Inflammatory macrophage (primary cell): ENCODE measurements at regions not wholly inside any gene's neighbourhood (a gene's known extent, or its start where the extent isn't known, plus 50 kb on each side); places are given as distances from the start of the nearest gene placed in this dataset.
"Not testable (repeated sequence)": the region's sequence is repeated elsewhere in the genome, so short reads cannot be mapped to it uniquely, and the experiment has no call there.

Experiments
- DNase-seq, 2 donors: peaks; one replicate each; pipeline ENCODE4 v3.0.0-alpha.2; 2020 to 2022

DNA sequence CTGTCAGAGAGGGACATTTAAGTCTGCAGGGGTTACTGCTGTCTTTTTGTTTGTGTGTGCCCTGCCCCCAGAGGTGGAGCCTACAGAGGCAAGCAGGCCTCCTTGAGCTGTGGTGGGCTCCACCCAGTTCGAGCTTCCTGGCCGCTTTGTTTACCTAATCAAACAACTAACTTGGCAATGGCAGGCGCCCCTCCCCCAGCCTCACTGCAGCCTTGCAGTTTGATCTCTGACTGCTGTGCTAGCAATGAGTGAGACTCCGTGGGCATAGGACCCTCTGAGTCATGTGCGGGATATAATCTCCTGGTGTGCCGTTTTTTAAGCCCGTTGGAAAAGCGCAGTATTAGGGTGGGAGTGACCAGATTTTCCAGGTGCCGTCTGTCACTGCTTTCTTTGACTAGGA is 216.8 kb upstream of the CDKN2B start:
- DNase-seq = not testable (repeated sequence)

DNA sequence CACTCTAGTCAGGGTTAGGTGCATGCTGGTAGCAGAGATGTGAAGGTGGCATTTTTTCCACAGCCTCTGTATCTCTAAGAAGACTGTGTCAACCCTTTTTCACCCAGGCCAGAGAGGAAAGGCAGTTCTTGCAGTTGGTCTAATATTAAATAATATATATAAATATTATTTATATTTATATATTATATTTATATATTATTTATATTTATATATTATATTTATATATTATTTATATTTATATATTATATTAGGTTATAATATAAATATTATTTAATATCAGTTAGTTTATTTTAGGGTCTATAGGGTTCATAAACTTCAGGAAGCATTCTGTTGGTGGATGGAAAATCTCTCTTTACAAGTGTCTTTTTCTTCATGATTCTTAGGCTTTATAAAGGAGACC is 218.6 kb upstream of the DMRTA1 start:
- no peak for DNase-seq

DNA sequence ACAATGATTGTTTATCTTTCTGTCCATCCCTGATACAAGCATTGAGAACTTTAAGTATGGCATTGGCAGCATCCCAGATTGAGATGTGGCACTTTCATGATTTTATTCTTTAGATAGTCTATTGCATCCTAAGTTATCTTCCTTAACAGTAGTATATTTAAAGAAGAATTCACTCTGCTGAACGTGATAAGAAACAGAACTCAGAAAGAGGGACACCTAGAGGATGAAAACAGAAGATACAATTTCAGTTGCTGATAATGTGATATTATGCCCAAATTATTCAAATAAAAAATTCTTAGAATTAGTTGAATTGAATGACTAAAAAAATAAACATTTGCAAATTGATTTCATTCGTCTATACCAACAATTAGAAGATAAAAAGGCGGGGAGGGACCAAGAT is 218.1 kb upstream of the DMRTA1 start:
- DNase-seq = no peak

DNA sequence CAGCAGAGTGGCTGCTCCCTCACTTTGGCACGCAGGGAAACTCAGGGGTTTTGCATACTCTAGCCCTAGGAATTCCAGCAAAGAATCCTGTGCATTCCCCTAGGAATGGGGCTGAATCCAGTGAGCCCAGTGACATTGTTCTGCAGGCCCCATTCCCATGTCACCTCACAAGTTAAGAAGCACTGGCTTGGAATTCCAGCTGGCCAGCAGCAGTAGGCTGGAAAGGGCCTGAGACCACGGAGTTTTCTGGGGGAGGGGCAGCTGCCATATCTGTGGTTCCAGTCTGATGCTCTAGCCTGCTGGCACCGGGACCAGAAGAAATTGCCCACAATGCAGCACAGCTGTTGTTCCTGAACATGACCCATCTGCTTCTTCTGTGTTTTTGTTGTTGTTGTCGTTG is 217.6 kb upstream of the DMRTA1 start:
- no peak for DNase-seq

DNA sequence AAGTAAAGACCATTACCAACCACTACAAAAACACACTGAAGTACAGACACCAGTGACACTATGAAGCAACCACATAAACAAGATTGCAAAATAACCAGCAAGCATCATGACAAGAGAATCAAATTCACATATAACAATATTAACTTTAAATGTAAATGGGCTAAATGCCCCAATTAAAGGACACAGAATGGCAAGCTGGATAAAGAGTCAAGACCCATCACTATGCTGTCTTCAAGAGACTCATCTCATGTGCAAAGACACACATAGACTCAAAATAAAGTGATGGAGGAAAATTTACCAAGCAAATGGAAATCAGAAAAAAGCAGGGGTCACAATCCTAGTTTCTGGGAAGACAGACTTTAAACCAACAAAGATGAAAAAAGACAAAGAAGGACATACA is 215.3 kb upstream of the DMRTA1 start:
- not testable (repeated sequence) for DNase-seq

DNA sequence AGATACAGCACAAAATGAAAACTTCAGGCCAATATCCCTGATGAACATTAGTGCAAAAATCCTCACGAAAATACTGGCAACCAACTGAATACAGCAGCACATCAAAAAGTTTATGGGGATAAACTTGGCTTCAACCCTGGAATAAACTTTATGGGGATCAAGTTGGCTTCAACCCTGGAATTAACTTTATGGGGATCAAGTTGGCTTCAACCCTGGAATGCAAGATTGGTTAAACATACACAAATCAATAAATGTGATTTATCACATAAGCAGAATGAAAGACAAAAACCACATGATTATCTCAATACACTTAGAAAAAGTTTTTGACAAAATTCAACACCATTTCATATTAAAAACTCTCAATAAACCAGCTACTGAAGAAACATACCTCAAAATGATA is 213.7 kb upstream of the DMRTA1 start:
- DNase-seq = no peak

DNA sequence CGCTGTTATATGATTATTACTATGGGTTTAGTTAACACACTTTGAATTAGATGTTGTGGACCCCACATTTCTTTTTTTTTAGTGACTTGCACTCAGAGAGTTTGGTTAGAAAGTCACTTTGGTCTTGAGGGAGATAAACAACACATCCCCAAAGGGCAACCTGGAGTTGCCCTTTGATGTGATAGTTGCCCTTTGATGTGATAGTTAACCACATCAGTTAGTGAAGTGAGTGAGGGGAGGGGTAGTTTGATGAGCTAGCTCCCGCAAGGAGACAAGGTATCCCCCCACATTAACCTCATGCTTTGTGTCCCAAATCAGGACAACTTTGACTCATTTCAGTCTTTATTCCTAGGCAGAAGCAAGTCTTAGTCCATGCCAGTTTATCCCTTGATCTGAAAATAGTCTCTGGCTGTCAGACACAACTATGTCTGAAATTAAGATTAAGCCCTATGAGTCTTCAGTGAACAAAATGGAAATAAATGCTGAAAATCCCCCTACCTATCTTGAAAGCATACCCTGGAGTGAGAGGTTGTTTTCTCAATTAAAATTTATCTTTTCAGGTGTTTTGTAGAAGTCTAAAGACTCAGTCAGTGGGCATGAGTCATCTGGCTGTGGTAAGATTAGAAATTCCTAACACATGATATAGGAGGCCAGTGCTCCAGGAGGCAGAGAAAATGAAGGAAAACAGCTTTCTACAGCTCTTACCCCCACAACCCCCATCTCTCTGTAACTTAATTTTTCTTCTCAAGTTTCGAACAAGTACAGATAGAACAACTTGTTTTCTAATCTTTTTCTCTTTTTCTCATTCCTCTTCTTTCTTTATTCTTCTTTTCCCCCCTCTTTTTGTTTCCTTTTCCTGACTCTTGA is 208.9 kb upstream of the DMRTA1 start:
- no peak for DNase-seq

DNA sequence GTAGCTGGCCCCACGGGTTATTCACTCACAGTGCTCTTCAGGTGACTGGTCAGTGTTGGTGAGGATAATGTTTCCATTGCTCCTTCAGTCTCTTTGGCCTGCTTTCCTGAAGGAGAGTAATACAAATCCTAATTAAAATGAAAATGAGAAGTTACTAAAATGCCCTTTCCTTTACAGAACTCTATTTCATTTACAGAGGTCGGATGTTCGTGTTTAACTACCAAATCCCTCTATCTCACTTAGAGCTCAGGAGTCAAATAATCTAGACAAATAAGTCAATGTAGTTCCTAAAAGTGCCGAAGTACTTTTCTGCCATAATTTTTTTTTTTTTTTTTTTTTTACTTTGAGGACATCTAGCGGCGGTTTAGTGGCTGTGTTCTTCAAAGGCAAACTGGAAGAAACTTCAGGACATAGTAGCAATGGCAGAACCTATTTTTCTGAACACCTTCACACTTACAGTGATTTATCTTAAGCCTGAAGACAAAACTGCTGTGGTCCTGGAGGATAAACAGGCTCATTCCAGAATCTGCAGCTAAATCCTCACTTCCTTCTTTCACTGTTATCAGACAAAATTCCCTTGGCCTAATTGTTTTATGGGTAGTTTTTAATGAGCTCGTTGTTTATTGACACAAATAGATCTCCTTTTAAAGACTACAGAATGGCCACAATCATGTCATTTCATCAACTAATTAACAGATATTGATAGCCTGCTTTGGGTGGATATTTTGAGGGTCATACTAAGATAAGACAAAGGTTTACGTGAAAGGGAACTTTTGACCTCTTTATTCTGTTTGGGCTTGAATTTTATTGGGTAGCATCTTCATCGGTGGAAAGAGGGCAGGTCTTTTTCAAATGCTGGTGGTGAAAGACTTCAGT is 207.6 kb upstream of the DMRTA1 start:
- peak; percentile 34 to 70 for DNase-seq

DNA sequence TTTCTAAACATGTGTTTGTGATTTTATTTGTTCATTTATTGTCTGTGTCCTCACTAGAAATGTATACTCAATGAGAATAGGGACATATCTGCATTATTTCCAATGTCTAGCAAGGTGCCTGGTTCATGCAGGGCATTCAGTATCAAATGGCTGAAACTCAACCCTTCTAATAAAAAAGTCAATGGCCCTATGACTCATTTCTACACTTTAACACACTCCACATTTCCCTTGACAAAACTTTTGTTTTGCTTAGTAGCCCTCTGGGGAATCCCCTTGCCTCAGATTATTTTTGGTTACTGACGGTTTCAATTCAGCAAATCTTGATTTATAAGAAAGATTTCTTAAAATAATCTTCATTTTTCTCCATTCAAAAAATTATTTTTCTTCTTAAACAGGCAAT is 206.0 kb upstream of the DMRTA1 start:
- no peak for DNase-seq

DNA sequence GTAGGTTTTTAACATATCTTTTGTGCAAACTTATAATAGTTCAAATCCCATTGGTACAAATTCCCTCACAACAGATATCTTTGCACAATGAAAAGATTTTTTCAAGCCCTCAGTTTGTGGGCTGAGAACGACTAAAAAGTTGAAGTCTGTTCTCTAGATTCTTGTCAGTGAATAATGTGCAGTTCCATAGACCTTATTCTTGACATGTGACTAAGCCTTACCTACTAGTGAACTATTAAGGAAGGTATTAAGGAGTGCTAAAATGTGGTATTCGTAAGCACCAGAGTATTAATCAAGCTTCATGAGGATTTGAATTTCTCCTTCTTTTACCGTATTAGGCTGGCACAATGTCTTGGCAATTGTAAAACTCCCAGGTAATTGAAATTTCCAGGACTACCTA is 205.6 kb upstream of the DMRTA1 start:
- no peak for DNase-seq

DNA sequence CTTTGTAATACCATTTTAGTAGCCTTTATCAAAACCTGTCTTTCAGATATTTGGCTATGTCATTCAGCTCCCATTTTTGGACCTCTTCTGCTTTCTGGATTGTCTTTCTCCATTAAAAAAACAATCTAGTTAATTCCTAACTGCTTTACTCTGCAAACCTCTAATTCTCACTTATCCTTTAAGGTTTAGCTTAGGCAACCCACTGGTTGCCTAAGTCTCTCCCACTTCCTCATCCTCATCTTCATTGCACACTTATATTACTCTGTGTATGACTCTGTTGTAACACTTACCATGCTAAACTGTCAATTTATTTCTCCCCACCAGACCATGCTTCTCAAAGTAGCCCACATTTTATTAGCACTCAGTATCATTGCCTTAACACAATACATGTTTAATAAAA is 205.0 kb upstream of the DMRTA1 start:
- peak; percentile 60 to 79 for DNase-seq

DNA sequence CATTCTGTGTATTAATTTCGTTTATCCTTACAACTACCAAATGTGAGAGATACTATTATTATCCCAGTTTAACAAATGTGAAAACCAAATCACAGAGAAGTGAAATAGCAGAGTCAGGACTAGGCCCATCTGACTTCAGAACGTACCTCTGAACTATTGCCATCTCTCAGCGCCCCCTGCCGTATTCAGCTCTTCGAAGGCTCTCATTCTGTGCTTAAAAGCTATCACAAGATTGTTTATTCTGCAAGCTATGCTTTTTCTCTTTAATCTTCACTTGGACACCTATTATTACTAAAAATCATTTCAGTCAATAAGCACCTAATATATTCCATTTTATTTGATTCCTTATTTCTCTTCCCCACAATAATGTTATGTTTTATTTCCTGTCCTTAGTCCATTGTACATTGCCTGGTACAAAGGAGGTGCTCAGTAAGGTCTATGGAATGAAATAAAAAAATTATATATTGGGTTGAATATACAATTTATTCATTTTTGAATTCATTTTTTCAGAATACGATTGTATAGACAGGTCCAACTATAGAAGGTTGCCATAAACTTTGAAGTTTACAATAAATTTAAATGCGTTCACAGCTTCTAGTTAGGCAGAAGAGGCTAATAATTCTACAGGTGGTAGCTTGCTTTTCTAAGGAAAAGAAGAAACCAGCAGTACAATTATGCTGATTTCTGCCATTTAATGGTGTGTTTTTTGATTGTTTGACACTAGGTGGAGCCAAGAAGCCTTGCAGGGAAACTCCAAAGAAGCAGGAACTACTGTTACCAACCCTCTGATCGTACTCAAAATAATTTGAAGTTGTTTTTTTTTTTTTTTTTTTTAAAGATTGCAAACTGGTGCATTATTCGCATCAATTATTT is 202.2 kb upstream of the DMRTA1 start:
- DNase-seq = peak; percentile 69 to 70

DNA sequence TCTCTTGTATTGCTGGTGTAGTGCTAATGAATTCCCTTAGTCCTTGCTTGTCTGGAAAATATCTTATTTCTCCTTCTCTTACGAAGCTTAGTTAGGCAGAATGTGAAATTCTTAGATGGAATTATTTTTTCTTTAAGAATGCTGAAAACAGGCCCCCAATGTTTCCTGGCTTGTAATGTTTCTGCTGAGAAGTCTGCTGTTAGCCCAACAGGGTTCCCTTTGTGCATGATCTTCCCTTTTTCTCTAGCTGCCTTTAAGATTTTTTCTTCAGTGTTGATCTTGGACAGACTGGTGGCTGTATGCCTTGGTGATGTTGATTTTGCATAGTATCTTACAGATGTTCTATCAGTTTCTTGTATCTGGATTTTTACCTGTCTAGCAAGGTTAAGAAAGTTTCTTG is 191.3 kb upstream of the DMRTA1 start:
- no peak for DNase-seq

DNA sequence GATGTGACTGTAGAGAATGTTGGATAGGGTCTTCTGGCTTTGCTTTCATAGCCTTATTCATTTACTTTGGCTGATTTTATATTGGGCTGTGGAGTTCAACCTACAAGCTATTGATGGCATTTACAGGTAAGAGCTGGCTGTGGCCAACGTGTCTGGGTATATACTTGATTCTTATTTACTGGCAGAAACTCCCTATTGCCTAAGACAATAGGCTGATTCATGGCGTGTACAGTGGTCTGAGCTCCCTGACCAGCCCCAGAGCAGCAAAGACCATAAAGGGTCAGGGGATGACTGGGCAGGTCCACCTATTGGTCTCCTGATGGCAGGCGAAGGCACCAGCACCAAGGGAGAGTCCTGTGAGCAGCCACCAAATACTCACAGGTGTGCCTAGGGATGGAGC is 190.2 kb upstream of the DMRTA1 start:
- DNase-seq = no peak

DNA sequence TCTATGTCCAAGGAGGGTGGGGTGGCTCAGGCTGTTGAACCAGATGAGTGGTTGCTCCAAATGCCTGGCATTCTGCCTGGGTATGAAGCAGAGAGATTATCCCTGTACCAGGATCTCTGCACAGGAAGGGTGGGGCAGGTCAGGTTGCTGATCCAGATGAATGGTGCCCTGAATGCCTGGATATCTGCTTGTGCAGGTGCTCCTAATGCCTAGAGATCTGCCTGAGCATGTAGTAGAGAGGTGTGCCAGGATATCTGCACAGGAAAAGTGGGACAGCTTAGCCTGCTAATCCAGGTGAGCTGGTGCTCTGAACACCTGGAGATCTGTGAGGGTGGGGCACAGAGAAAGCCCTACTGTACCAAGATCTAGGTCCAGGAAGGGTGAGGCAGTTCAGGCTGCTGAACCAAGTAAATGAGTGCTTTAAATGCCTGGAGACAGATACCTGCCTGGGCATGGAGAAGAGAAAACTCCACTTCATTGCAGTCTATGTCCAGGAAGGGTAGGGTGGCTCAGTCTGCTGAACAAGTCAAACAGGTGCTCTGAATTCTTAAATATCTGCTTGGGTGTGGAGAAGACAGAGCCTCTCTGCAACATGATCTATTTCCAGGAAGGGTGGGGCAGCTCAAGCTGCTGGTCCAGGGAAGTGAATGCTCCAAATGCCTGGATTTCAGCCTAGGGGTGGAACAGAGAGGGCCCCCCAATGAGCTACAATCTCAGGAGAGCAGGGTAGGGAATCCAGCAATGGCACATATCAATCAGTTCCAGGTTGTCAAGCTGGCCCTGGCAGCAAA is 189.4 kb upstream of the DMRTA1 start:
- DNase-seq = no peak

DNA sequence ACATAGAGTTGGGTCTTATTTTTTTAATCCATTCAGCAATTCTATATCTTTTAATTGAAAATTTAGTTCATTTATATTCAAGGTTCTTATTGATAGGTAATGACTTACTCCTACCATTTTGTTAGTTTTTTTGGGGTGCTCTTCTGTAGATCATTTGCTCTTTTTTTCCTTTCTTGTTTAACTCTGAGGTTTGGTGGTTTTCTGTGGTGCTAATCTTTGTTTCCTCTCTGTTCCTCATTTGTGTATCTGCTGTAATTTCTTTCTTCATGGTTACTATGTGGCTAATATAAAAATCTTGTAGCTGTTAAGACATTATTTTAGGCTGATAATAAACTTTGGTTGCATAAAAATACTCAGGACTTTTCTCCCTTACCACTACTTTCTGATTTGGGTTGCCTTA is 181.6 kb upstream of the DMRTA1 start:
- no peak for DNase-seq

DNA sequence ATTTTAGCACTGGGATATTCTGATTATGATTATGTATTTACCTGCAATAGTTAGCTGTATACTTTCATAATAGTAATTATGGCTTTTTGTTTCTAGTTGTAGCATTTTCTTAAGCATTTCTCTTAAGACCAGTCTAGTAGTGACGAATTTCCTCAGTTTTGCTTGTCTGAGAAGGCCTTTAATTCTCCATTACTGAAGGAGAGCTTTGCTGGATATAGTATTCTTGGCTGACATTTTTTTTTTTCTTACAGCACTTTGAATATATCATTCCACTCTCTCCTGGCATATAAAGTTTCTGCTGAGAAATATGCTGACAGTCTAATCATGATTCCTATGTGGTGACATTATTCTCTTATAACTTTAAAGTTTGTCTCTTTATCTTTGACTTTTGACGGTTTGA is 181.1 kb upstream of the DMRTA1 start:
- DNase-seq = no peak

DNA sequence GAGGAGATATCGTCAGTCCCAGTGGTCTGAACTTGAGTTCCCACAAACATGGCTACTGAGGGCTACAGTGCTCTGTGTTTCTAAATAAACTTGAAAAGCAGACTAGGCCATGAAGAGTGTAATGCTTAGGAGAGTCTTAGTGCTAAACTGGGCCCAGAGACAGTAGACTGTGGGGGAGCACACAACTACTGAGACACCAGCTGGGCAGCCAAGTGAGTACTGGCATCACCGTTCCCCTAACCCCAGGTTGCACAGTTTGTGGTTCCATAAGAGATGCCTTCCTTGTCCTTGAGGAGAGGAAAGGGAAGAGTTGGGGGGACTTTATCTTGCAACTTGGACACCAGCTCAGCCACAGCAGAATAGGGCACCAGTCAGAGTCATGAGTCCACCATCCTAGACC is 172.1 kb upstream of the DMRTA1 start:
- no peak for DNase-seq

DNA sequence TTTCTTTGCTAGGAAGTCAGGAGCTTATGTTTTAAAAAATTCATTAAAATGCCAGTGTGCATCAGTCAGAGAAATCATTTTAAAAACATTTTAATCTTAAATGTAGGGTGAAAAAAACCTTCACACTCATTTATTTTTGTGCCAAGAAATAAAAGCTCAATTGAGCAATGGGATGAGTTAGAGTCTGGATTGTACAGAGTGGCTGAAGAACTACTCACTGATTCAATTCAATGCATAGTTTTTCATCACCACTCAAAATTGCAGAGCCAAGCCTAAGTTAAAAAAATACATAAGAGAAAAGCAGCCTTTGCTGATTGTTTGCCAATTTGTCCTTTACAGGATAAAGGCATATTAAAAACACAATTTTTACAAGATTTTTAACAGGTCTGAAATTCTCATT is 168.2 kb upstream of the DMRTA1 start:
- DNase-seq = no peak

DNA sequence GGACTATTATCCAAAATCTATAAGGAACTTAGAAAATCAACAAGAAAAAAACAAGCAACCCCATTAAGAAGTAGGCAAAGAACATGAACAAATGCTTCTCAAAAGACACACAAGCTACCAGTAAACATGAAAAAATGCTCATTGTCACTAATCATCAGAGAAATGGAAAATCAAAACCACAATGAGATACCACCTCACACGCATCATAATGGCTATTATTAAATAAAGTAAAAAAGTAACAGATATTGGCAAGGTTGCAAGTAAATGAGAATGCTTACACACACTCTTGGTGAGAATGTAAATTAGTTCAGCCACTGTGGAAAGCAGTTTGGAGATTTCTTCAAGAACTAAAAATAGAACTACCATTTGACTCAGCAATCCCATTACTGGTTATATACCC is 167.0 kb upstream of the DMRTA1 start:
- no peak for DNase-seq

DNA sequence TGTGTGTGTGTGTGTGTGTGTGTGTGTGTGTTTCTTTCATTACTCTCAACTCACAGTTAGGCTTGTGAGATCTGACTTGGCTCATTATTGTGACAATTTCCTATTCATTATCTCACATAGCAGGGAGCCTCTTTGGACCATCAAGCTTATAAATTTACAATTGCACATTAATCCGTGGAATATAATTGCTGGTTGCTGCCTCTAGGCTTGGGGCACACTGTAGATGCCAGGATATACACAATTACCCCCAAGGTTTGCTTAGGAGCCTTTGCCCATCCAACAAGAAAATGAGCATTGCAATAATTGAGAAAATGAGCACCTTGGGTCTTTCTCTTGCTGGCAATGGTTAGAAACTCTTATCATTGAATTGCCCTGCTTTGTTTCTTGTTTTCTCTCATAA is 161.6 kb upstream of the DMRTA1 start:
- no peak for DNase-seq

DNA sequence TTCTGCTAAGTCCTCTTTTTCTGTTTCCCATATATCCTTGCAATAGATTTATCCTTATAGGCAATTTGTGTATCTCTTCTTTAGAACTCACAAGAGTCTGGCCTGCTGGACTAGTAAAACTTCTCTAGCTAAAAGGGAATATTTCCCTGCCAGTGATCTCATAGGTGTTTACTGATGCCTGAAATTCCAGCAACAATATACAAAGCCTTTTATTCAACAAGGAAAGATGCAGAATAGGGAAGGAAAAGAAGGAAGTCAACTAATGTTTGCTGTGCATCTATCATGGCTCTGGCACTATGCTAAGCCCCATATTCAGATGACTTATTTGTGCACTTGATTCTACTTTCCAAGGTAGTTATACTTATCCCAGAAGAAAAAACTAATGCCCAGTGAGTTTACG is 160.0 kb upstream of the DMRTA1 start:
- no peak for DNase-seq
